IMR-90 (cell line): ENCODE measurements at regions not wholly inside any gene's neighbourhood (a gene's known extent, or its start where the extent isn't known, plus 50 kb on each side); places are given as distances from the start of the nearest gene placed in this dataset.

Source experiments
- ATAC-seq: fragments of 200-7000 bp; cut with Tn5 transposase; 2 replicates; pipeline ENCODE4 v1.9.1; 2020; ENCODE audit warnings: low read depth, mild to moderate bottlenecking, moderate library complexity
- BruUV-seq: library from RNA; stranded (reverse); fragments of 400-500 nt; replicated peaks from 2 replicates; lab custom pipeline; 2021; lab: Mats Ljungman, UMichigan
- CTCF ChIA-PET: fragments of 300-600 bp; formaldehyde crosslinking; extraction: SDS; loops from one replicate; lab custom pipeline; 2021; ENCODE audit warnings: antibody characterized with exemption; lab: Yijun Ruan, JAX
- POLR2A ChIA-PET: fragments of 300-600 bp; sonication (Branson Sonifier 250); formaldehyde crosslinking; loops from one replicate; lab custom pipeline; 2022; ENCODE audit warnings: antibody characterized with exemption; ENCODE audit not compliant: unreplicated experiment; lab: Charles Lee
- DNase-seq: peaks from one replicate; pipeline ENCODE4 v3.0.0; 2013
- H2AFZ ChIP-seq: replicated peaks from 2 replicates; pipeline ENCODE3; 2013; ENCODE audit warnings: low read length, mild to moderate bottlenecking; ENCODE audit not compliant: poor library complexity
- H2AK5ac ChIP-seq: 2 replicates; pipeline ENCODE4 v1.6.1; 2013; ENCODE audit warnings: low read depth, low read length, inconsistent platforms
- H2AK9ac ChIP-seq: replicated peaks from 2 replicates; pipeline ENCODE3; 2013; ENCODE audit warnings: mild to moderate bottlenecking, low read depth, low read length, moderate library complexity; ENCODE audit not compliant: poor library complexity
- H2BK120ac ChIP-seq: 2 replicates; pipeline ENCODE4 v1.6.1; 2013; ENCODE audit warnings: low read depth, low read length, inconsistent platforms
- H2BK15ac ChIP-seq: 3 replicates; pipeline ENCODE4 v1.6.1; 2013; ENCODE audit warnings: low read depth, low read length, inconsistent platforms
- H2BK20ac ChIP-seq: 2 replicates; pipeline ENCODE4 v1.6.1; 2013; ENCODE audit warnings: low read depth, mild to moderate bottlenecking, inconsistent platforms, low read length, moderate library complexity
- H2BK5ac ChIP-seq: 2 replicates; pipeline ENCODE4 v1.6.1; 2013; ENCODE audit warnings: mild to moderate bottlenecking, low read depth, low read length, inconsistent platforms; ENCODE audit not compliant: poor library complexity, severe bottlenecking
- H3K14ac ChIP-seq: replicated peaks from 2 replicates; pipeline ENCODE4 v1.6.1; 2013; ENCODE audit warnings: low read depth, low read length, inconsistent platforms
- H3K18ac ChIP-seq: 2 replicates; pipeline ENCODE4 v1.6.1; 2013; ENCODE audit warnings: low read depth, low read length, control low read depth
- H3K23ac ChIP-seq: 2 replicates; pipeline ENCODE4 v1.6.1; 2013; ENCODE audit warnings: low read depth, low read length, inconsistent platforms
- H3K27ac ChIP-seq: 2 replicates; pipeline ENCODE4 v1.5.1; 2013; ENCODE audit warnings: mild to moderate bottlenecking, control low read depth, low read length; ENCODE audit not compliant: insufficient read depth
- H3K27me3 ChIP-seq: 2 replicates; pipeline ENCODE4 v1.6.1; 2013; ENCODE audit warnings: low read length; ENCODE audit not compliant: control insufficient read depth, insufficient read depth
- H3K36me3 ChIP-seq: 2 replicates; pipeline ENCODE4 v1.6.1; 2013; ENCODE audit warnings: low read length, mixed read lengths; ENCODE audit not compliant: control insufficient read depth, insufficient read depth
- H3K4ac ChIP-seq: 2 replicates; pipeline ENCODE4 v1.6.1; 2013; ENCODE audit warnings: low read depth, low read length, inconsistent platforms
- H3K4me1 ChIP-seq: 2 replicates; pipeline ENCODE4 v1.6.1; 2013; ENCODE audit warnings: low read length, mixed read lengths; ENCODE audit not compliant: control insufficient read depth, insufficient read depth
- H3K4me2 ChIP-seq: 2 replicates; pipeline ENCODE4 v1.6.1; 2013; ENCODE audit warnings: low read depth, mild to moderate bottlenecking, control low read depth, low read length, moderate library complexity
- H3K4me3 ChIP-seq: 2 replicates; pipeline ENCODE4 v1.5.1; 2013; ENCODE audit warnings: low read depth, mild to moderate bottlenecking, control low read depth, low read length, moderate library complexity; ENCODE audit not compliant: insufficient read depth
- H3K56ac ChIP-seq: 2 replicates; pipeline ENCODE4 v1.6.1; 2013; ENCODE audit warnings: low read length, inconsistent platforms; ENCODE audit not compliant: insufficient read depth; ENCODE audit errors: extremely low read depth
- H3K79me1 ChIP-seq, 2 experiments: 2 replicates each; pipeline ENCODE4 v1.6.1; 2013; ENCODE audit warnings: low read length in 2 of 2, inconsistent platforms in 1 of 2, low read depth in 1 of 2
- H3K9ac ChIP-seq: 2 replicates; pipeline ENCODE4 v1.6.1; 2013; ENCODE audit warnings: low read depth, low read length, control low read depth
- H3K9me1 ChIP-seq: 2 replicates; pipeline ENCODE4 v1.6.1; 2013; ENCODE audit warnings: low read length, inconsistent platforms; ENCODE audit not compliant: insufficient read depth
- H3K9me3 ChIP-seq: 2 replicates; pipeline ENCODE4 v1.6.1; 2013; ENCODE audit warnings: low read length; ENCODE audit not compliant: control insufficient read depth, insufficient read depth
- H4K20me1 ChIP-seq: 2 replicates; pipeline ENCODE4 v1.6.1; 2013; ENCODE audit warnings: low read length, inconsistent platforms; ENCODE audit not compliant: insufficient read depth
- H4K5ac ChIP-seq: 2 replicates; pipeline ENCODE4 v1.6.1; 2013; ENCODE audit warnings: mild to moderate bottlenecking, low read depth, low read length, control low read depth
- H4K8ac ChIP-seq, 2 experiments: 2 replicates each; pipeline ENCODE4 v1.6.1; 2013; ENCODE audit warnings: low read depth in 2 of 2, low read length in 2 of 2, control low read depth in 1 of 2, inconsistent platforms in 1 of 2
- H4K91ac ChIP-seq: 2 replicates; pipeline ENCODE4 v1.6.1; 2013; ENCODE audit warnings: low read depth, low read length, inconsistent platforms; ENCODE audit not compliant: insufficient read depth
- BHLHE40 ChIP-seq: fragments of 150-350 bp; IDR thresholded peaks from 2 replicates; pipeline ENCODE4 v1.6.1; 2016; ENCODE audit warnings: mild to moderate bottlenecking, low read depth, low read length
- CEBPB ChIP-seq: IDR thresholded peaks from 2 replicates; pipeline ENCODE4 v1.6.1; 2012; ENCODE audit warnings: low read depth, low read length, improper control_type of control experiment
- CHD1 ChIP-seq: IDR thresholded peaks from 2 replicates; pipeline ENCODE4 v1.6.1; 2012; ENCODE audit warnings: low read depth, low read length, improper control_type of control experiment
- FOS ChIP-seq: fragments of 150-350 bp; IDR thresholded peaks from 2 replicates; pipeline ENCODE4 v1.6.1; 2016; ENCODE audit warnings: low read depth, low read length
- MAFK ChIP-seq: IDR thresholded peaks from 2 replicates; pipeline ENCODE4 v1.6.1; 2012; ENCODE audit warnings: low read depth, low read length, improper control_type of control experiment
- MAZ ChIP-seq: IDR thresholded peaks from 2 replicates; pipeline ENCODE4 v1.6.1; 2012; ENCODE audit warnings: low read depth, mild to moderate bottlenecking, low read length, improper control_type of control experiment, moderate library complexity, borderline replicate concordance
- MXI1 ChIP-seq: IDR thresholded peaks from 2 replicates; pipeline ENCODE4 v1.6.1; 2012; ENCODE audit warnings: low read depth, mild to moderate bottlenecking, low read length, moderate library complexity, borderline replicate concordance
- NFE2L2 ChIP-seq: fragments of 150-350 bp; IDR thresholded peaks from 2 replicates; pipeline ENCODE4 v1.6.1; 2016; ENCODE audit warnings: low read depth, mild to moderate bottlenecking, low read length
- POLR2A ChIP-seq: IDR thresholded peaks from 2 replicates; pipeline ENCODE4 v1.6.1; 2012; ENCODE audit warnings: mild to moderate bottlenecking, low read depth, low read length
- RAD21 ChIP-seq: IDR thresholded peaks from 2 replicates; pipeline ENCODE4 v1.6.1; 2012; ENCODE audit warnings: low read length, improper control_type of control experiment
- RCOR1 ChIP-seq: IDR thresholded peaks from 2 replicates; pipeline ENCODE4 v1.6.1; 2012; ENCODE audit warnings: mild to moderate bottlenecking, low read length, improper control_type of control experiment; ENCODE audit not compliant: insufficient replicate concordance
- RFX5 ChIP-seq: IDR thresholded peaks from 2 replicates; pipeline ENCODE4 v1.8.0; 2012; ENCODE audit warnings: low read depth, mild to moderate bottlenecking, low read length, moderate library complexity
- SMC3 ChIP-seq: fragments of 150-350 bp; IDR thresholded peaks from 2 replicates; pipeline ENCODE4 v1.6.1; 2016; ENCODE audit warnings: low read depth, mild to moderate bottlenecking, antibody characterized with exemption, low read length, moderate library complexity
- WGBS, 2 experiments: methylation state at CpG; one replicate each; pipeline versions ENCODE4 v1.1.5 to v1.1.7; 2013; ENCODE audit warnings: missing lambda C conversion rate in 2 of 2; ENCODE audit not compliant: insufficient read length in 1 of 2; ENCODE audit errors: extremely low coverage in 2 of 2; 5-methylcytosine and 5-hydroxymethylcytosine counted together
- dilution Hi-C: fragments of 300-500 bp; cut with HindIII; formaldehyde crosslinking; loops from one replicate; pipeline ENCODE4 v1.14.3; 2018; ENCODE audit warnings: low sequenced_read_pairs; ENCODE audit not compliant: unreplicated experiment
- in situ Hi-C: fragments of 300-500 bp; cut with MboI; formaldehyde crosslinking; loops from 3 replicates; pipeline ENCODE4 v1.14.3; 2019; ENCODE audit warnings: low sequenced_read_pairs, inconsistent platforms, mixed read lengths
- intact Hi-C: fragments of 100-400 bp; cut with micrococcal nuclease; formaldehyde crosslinking; loops from 2 replicates; pipeline ENCODE4 v1.10.0; 2022
- TF ChIP-seq, protein P1 (sequence below): fragments of 150-350 bp; IDR thresholded peaks from 2 replicates; pipeline ENCODE4 v1.6.1; 2017; ENCODE audit warnings: mild to moderate bottlenecking, antibody characterized with exemption, low read length, low read depth
- TF ChIP-seq, protein P2 (sequence below): fragments of 150-350 bp; IDR thresholded peaks from 2 replicates; pipeline ENCODE4 v1.6.1; 2016; ENCODE audit warnings: low read depth, mild to moderate bottlenecking, low read length, moderate library complexity, borderline replicate concordance
- TF ChIP-seq, protein P3 (sequence below): conservative IDR thresholded peaks from 2 replicates; pipeline ENCODE4 v1.5.1; 2012; ENCODE audit warnings: mild to moderate bottlenecking, low read depth, low read length, improper control_type of control experiment

- H3K27ac ChIP-seq: no peak overlapping the region
- no peak overlapping the region for H2BK120ac ChIP-seq
- BruUV-seq: no TSS peak
- DNase-seq (no peak), ATAC-seq (no peak)
- no peak overlapping the region for H3K14ac ChIP-seq
- no peak overlapping the region for H2BK5ac ChIP-seq
- no peaks in the 10 kb centered on the region for H3K4me1 ChIP-seq
- H2AFZ ChIP-seq: peak overlapping the region; percentile 27
- TF ChIP-seq BHLHE40 (no peak), RFX5 (no peak), NFE2L2 (no peak), MAZ (no peak), MAFK (no peak), POLR2A (no peak), RCOR1 (no peak), CEBPB (no peak), MXI1 (no peak), SMC3 (no peak), FOS (no peak), CHD1 (no peak), RAD21 (no peak)
- TF ChIP-seq, protein P1, sequence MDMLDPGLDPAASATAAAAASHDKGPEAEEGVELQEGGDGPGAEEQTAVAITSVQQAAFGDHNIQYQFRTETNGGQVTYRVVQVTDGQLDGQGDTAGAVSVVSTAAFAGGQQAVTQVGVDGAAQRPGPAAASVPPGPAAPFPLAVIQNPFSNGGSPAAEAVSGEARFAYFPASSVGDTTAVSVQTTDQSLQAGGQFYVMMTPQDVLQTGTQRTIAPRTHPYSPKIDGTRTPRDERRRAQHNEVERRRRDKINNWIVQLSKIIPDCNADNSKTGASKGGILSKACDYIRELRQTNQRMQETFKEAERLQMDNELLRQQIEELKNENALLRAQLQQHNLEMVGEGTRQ: no peak
- TF ChIP-seq, protein P2, sequence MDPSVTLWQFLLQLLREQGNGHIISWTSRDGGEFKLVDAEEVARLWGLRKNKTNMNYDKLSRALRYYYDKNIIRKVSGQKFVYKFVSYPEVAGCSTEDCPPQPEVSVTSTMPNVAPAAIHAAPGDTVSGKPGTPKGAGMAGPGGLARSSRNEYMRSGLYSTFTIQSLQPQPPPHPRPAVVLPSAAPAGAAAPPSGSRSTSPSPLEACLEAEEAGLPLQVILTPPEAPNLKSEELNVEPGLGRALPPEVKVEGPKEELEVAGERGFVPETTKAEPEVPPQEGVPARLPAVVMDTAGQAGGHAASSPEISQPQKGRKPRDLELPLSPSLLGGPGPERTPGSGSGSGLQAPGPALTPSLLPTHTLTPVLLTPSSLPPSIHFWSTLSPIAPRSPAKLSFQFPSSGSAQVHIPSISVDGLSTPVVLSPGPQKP: no peak
- TF ChIP-seq, protein P3, sequence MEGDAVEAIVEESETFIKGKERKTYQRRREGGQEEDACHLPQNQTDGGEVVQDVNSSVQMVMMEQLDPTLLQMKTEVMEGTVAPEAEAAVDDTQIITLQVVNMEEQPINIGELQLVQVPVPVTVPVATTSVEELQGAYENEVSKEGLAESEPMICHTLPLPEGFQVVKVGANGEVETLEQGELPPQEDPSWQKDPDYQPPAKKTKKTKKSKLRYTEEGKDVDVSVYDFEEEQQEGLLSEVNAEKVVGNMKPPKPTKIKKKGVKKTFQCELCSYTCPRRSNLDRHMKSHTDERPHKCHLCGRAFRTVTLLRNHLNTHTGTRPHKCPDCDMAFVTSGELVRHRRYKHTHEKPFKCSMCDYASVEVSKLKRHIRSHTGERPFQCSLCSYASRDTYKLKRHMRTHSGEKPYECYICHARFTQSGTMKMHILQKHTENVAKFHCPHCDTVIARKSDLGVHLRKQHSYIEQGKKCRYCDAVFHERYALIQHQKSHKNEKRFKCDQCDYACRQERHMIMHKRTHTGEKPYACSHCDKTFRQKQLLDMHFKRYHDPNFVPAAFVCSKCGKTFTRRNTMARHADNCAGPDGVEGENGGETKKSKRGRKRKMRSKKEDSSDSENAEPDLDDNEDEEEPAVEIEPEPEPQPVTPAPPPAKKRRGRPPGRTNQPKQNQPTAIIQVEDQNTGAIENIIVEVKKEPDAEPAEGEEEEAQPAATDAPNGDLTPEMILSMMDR: no peak
- CTCF ChIA-PET: no interaction called here
- H3K9ac ChIP-seq: no peak overlapping the region
- no peak overlapping the region for H2AK9ac ChIP-seq
- no peak overlapping the region for H3K4ac ChIP-seq
- peaks cover 58% of the 10 kb centered on the region for H3K27me3 ChIP-seq
- intact Hi-C loops (no loop called here), dilution Hi-C loops (no loop called here), in situ Hi-C loops (no loop called here)
- WGBS, 2 experiments: no CpG with 5 or more reads among the region's 10 CpGs
- H2BK15ac ChIP-seq: no peak overlapping the region
- no peak overlapping the region for H2BK20ac ChIP-seq
- H4K8ac ChIP-seq: no peak overlapping the region
- POLR2A ChIA-PET: no interaction called here
- no peak overlapping the region for H2AK5ac ChIP-seq
- H3K9me1 ChIP-seq: no peaks in the 10 kb centered on the region
- no peak overlapping the region for H3K4me2 ChIP-seq
- H3K18ac ChIP-seq: no peak overlapping the region
- H3K23ac ChIP-seq: no peak overlapping the region
- no peaks in the 10 kb centered on the region for H3K36me3 ChIP-seq
- H3K9me3 ChIP-seq: peaks cover 5% of the 10 kb centered on the region; the same call in 1 of the 2 replicates
- no peak overlapping the region for H3K4me3 ChIP-seq
- H4K20me1 ChIP-seq: no peaks in the 10 kb centered on the region
- no peak overlapping the region for H4K91ac ChIP-seq
- H3K56ac ChIP-seq: no peak overlapping the region; the same call in 1 of the 2 replicates
- H4K5ac ChIP-seq: no peak overlapping the region
- H3K79me1 ChIP-seq: no peaks in the 10 kb centered on the region
These were observed 71.4 kb upstream of the ZBTB40 start for GRCh38 chr1:22380024-22380785.
